ENCODE measurements at regions not wholly inside any gene's neighbourhood (a gene's known extent, or its start where the extent isn't known, plus 50 kb on each side); places are given as distances from the start of the nearest gene placed in this dataset.

DNA sequence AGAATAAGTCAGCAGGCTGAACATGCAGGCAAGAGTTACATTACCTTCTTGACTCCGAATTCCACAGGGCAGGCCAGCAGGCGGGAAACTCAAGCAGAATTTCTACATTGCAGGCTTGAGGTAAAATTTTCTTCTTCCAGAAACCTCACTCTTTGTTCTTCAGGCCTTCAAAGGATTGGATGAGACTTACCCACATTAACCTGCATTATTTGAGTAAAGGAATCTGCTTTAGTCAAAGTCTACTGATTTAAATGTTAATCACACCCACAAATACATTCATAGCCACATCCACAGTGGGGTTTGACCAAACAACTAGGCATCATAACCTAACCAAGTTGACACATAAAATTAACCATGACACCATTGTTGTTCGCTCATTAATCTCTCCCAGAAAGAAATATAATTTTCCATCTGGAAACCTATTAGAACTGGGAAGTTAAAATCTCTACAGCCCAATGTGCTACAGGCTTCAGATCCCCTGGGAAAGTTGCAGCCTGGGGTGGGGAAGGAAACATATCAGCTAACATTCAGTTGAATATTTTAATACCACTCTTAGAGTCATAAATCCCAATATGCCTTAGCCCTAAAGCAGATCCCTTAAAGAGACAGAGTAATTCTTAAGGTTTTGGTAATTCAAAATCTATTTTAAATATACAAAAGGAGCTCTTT lies 468.2 kb upstream of the TNP1 start:
- no peaks in the 10 kb centered on the region for H3K79me2 ChIP-seq
- no peak overlapping the region for H2AFZ ChIP-seq
- TF ChIP-seq, protein P1, sequence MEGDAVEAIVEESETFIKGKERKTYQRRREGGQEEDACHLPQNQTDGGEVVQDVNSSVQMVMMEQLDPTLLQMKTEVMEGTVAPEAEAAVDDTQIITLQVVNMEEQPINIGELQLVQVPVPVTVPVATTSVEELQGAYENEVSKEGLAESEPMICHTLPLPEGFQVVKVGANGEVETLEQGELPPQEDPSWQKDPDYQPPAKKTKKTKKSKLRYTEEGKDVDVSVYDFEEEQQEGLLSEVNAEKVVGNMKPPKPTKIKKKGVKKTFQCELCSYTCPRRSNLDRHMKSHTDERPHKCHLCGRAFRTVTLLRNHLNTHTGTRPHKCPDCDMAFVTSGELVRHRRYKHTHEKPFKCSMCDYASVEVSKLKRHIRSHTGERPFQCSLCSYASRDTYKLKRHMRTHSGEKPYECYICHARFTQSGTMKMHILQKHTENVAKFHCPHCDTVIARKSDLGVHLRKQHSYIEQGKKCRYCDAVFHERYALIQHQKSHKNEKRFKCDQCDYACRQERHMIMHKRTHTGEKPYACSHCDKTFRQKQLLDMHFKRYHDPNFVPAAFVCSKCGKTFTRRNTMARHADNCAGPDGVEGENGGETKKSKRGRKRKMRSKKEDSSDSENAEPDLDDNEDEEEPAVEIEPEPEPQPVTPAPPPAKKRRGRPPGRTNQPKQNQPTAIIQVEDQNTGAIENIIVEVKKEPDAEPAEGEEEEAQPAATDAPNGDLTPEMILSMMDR (IDR thresholded peaks at IDR 0.05; ENCODE audit: poor library complexity), result no peak
- no peak for TF ChIP-seq EZH2 (IDR thresholded peaks at IDR 0.05; ENCODE audit: borderline replicate concordance)
- TF ChIP-seq EZH2phosphoT487 (IDR thresholded peaks at IDR 0.05; ENCODE audit: low read depth, severe bottlenecking, unreplicated experiment), result no peak
- peak overlapping the region; percentile 31 for H3K27ac ChIP-seq
- no peaks in the 10 kb centered on the region for H3K36me3 ChIP-seq (replicated peaks; ENCODE audit: insufficient read depth, low read depth)
- H3K27me3 ChIP-seq, result no peaks in the 10 kb centered on the region
- H3K9me3 ChIP-seq (ENCODE audit: low read depth), result no peaks in the 10 kb centered on the region
- no peaks in the 10 kb centered on the region for H4K20me1 ChIP-seq (ENCODE audit: insufficient read depth, poor library complexity, severe bottlenecking)
- no peak overlapping the region for H3K4me2 ChIP-seq
- no peak overlapping the region for H3K4me3 ChIP-seq
- 97% methylated on average over 3 of the region's 3 CpGs for whole genome bisulfite sequencing (ENCODE audit: low lambda C conversion rate, missing lambda C conversion rate)
- DNase-seq (ENCODE audit: low spot score), result no peak
- peaks cover 45% of the 10 kb centered on the region for H3K4me1 ChIP-seq (ENCODE audit: insufficient read depth)
- no peaks in the 10 kb centered on the region for H3K9me2 ChIP-seq (replicated peaks; ENCODE audit: insufficient read depth)

DNA sequence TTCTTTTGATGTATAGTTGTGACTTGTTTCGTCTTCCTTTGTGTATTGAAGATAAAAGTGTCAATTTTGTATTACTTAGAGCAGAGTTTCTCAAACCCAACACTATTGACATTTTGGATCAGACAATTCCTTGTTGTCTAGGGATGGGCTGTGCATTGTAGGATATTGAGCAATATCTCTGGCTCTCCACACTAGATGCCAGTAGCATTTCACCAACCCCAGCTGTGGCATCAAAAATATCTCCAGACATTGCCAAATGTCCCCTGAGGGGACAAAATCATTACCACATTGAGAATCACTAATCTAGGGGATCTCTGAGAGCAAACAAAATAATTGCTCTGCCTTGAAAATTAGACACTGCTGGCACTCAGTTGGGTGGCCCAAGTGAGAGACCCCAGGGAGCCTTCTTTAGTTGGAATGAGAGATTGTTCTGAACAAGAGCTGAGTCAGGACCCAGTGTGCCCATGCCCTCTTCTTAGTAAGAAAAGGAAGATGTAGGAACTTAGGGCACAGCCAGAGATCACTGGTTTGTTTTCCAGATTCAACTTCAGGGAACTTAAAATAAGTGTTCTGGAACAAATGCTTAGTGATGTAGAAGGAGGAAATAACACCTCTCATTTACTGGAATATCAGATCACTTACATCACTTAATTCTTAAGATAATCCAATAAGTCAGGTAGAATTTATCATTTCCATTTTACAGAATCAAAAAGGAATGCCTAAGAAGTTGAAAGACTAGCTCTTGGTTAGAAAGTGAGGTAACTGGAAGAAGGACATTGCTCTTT lies 466.6 kb upstream of the TNP1 start:
- Histone ChIP-seq H2AFZ (no peak overlapping the region), H3K36me3 (replicated peaks; ENCODE audit: insufficient read depth, low read depth) (no peaks in the 10 kb centered on the region), H3K4me2 (no peak overlapping the region), H3K79me2 (no peaks in the 10 kb centered on the region), H3K9me2 (replicated peaks; ENCODE audit: insufficient read depth) (no peaks in the 10 kb centered on the region), H3K27me3 (no peaks in the 10 kb centered on the region), H3K9me3 (ENCODE audit: low read depth) (no peaks in the 10 kb centered on the region), H3K4me1 (ENCODE audit: insufficient read depth) (peaks cover 31% of the 10 kb centered on the region), H3K27ac (no peak overlapping the region), H3K4me3 (no peak overlapping the region), H4K20me1 (ENCODE audit: insufficient read depth, poor library complexity, severe bottlenecking) (no peaks in the 10 kb centered on the region)
- DNase-seq (ENCODE audit: low spot score), result no peak
- TF ChIP-seq EZH2 (IDR thresholded peaks at IDR 0.05; ENCODE audit: borderline replicate concordance), result no peak
- TF ChIP-seq, protein P1 (IDR thresholded peaks at IDR 0.05; ENCODE audit: poor library complexity), result no peak
- TF ChIP-seq EZH2phosphoT487 (IDR thresholded peaks at IDR 0.05; ENCODE audit: low read depth, severe bottlenecking, unreplicated experiment), result no peak
- 58% methylated on average over 1 of the region's 1 CpG for WGBS (ENCODE audit: low lambda C conversion rate, missing lambda C conversion rate)

DNA sequence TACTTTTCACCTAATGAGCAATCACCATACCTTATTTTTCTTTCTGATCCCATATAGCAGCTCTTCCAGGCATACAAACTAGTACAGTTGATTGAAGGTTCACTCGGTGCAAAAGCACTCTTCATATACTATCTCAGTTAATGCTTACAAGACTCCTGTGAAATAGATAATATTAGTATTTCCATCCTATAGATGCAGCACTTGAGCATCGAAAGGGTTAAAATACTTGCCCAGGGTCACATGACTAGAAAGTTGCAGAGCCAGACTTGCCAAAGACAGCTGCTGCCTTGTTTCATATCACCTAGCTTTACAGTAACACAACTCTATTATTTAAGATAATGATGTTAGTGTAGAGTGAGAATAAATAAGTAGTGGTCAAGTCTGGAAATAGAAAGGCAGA lies 466.0 kb upstream of the TNP1 start:
- Histone ChIP-seq H3K9me3 (ENCODE audit: low read depth) (no peaks in the 10 kb centered on the region), H3K4me1 (ENCODE audit: insufficient read depth) (peaks cover 25% of the 10 kb centered on the region), H3K36me3 (replicated peaks; ENCODE audit: insufficient read depth, low read depth) (no peaks in the 10 kb centered on the region), H3K4me2 (no peak overlapping the region), H2AFZ (no peak overlapping the region), H3K4me3 (no peak overlapping the region), H3K79me2 (no peaks in the 10 kb centered on the region), H3K9me2 (replicated peaks; ENCODE audit: insufficient read depth) (no peaks in the 10 kb centered on the region), H3K27me3 (no peaks in the 10 kb centered on the region), H3K27ac (peak overlapping the region; percentile 4), H4K20me1 (ENCODE audit: insufficient read depth, poor library complexity, severe bottlenecking) (no peaks in the 10 kb centered on the region)
- no peak for DNase-seq (ENCODE audit: low spot score)
- 85% methylated on average over 2 of the region's 2 CpGs for WGBS (ENCODE audit: low lambda C conversion rate, missing lambda C conversion rate)
- no peak for TF ChIP-seq EZH2 (IDR thresholded peaks at IDR 0.05; ENCODE audit: borderline replicate concordance)

DNA sequence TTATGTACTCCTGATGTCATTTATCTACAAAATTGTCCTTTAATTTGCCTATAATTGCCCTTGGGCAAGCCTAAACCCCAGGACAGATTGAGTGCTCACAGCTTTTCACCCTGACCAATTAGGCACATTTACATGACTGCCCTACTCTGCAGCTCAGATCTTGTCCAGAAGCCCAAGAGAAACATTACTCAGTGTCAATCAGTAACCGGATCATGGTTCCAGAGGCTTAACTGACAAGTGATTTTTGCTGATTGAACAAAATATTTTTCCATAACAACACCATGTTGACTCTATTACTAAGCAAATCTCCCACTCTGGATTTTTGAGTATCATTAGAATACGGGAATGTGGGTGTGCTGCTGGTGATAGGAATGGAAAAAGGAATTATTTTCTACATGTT lies 465.4 kb upstream of the TNP1 start:
- Histone ChIP-seq H3K9me2 (replicated peaks; ENCODE audit: insufficient read depth) (no peaks in the 10 kb centered on the region), H3K4me1 (ENCODE audit: insufficient read depth) (peaks cover 24% of the 10 kb centered on the region), H3K4me3 (no peak overlapping the region), H3K36me3 (replicated peaks; ENCODE audit: insufficient read depth, low read depth) (no peaks in the 10 kb centered on the region), H4K20me1 (ENCODE audit: insufficient read depth, poor library complexity, severe bottlenecking) (no peaks in the 10 kb centered on the region), H3K9me3 (ENCODE audit: low read depth) (no peaks in the 10 kb centered on the region), H2AFZ (no peak overlapping the region), H3K79me2 (no peaks in the 10 kb centered on the region), H3K27me3 (no peaks in the 10 kb centered on the region), H3K4me2 (no peak overlapping the region), H3K27ac (peak overlapping the region; percentile 4)
- no peak for TF ChIP-seq EZH2phosphoT487 (IDR thresholded peaks at IDR 0.05; ENCODE audit: low read depth, severe bottlenecking, unreplicated experiment)
- 58% methylated on average over 2 of the region's 2 CpGs for WGBS (ENCODE audit: low lambda C conversion rate, missing lambda C conversion rate)
- peak; percentile 27 for DNase-seq (ENCODE audit: low spot score)
